Progenitor cell of endocrine pancreas (in vitro differentiated cells): ENCODE measurements at regions not wholly inside any gene's neighbourhood (a gene's known extent, or its start where the extent isn't known, plus 50 kb on each side); places are given as distances from the start of the nearest gene placed in this dataset.

Experiments
- DNase-seq: peaks from one replicate; pipeline ENCODE4 v3.0.0; 2021; ENCODE audit warnings: low spot score; ENCODE audit not compliant: unreplicated experiment
- H3K27ac Mint-ChIP-seq: 2 replicates; pipeline ENCODE4 v1.8.0; 2021; ENCODE audit warnings: mild to moderate bottlenecking, moderate library complexity, mixed read lengths
- H3K27me3 Mint-ChIP-seq: 2 replicates; pipeline ENCODE4 v1.8.0; 2021; ENCODE audit warnings: mixed read lengths
- H3K36me3 Mint-ChIP-seq: 2 replicates; pipeline ENCODE4 v1.8.0; 2022; ENCODE audit warnings: mixed read lengths; ENCODE audit not compliant: insufficient read depth
- H3K4me1 Mint-ChIP-seq: 2 replicates; pipeline ENCODE4 v1.8.0; 2021; ENCODE audit warnings: low read depth, mixed read lengths
- H3K4me3 Mint-ChIP-seq: 2 replicates; pipeline ENCODE4 v1.8.0; 2021; ENCODE audit warnings: low read depth, mild to moderate bottlenecking, moderate library complexity, mixed read lengths
- H3K9me3 Mint-ChIP-seq: 2 replicates; pipeline ENCODE4 v1.8.0; 2021; ENCODE audit warnings: low read depth, mixed read lengths
- CTCF ChIP-seq: fragments of 200-600 bp; sonication (generic); IDR thresholded peaks from one replicate; pipeline ENCODE4 v1.5.0; 2021; ENCODE audit warnings: antibody characterized with exemption, mild to moderate bottlenecking; ENCODE audit not compliant: unreplicated experiment

- no peak for TF ChIP-seq CTCF
- Mint-ChIP-seq H3K4me3 (no peak overlapping the region), H3K4me1 (no peaks in the 10 kb centered on the region), H3K27ac (no peak overlapping the region), H3K27me3 (peaks cover 76% of the 10 kb centered on the region), H3K9me3 (no peaks in the 10 kb centered on the region), H3K36me3 (no peaks in the 10 kb centered on the region)
- DNase-seq: no peak
Observed at GRCh38 chr22:46068593-46069491, 81.5 kb upstream of the PPARA start.

GRCh38 chr22:46069521-46070214 is 80.7 kb upstream of the PPARA start:
- H3K27me3 Mint-ChIP-seq: peaks cover 75% of the 10 kb centered on the region
- TF ChIP-seq CTCF: no peak
- no peaks in the 10 kb centered on the region for H3K4me1 Mint-ChIP-seq
- H3K36me3 Mint-ChIP-seq: no peaks in the 10 kb centered on the region
- DNase-seq: no peak
- H3K4me3 Mint-ChIP-seq: peak overlapping the region; percentile 50
- no peak overlapping the region for H3K27ac Mint-ChIP-seq
- H3K9me3 Mint-ChIP-seq: no peaks in the 10 kb centered on the region

GRCh38 chr22:46070215-46070802 is 80.0 kb upstream of the PPARA start:
- TF ChIP-seq CTCF: no peak
- DNase-seq: no peak
- Mint-ChIP-seq H3K4me3 (peak overlapping the region; percentile 64), H3K27ac (no peak overlapping the region), H3K4me1 (no peaks in the 10 kb centered on the region), H3K36me3 (no peaks in the 10 kb centered on the region), H3K9me3 (no peaks in the 10 kb centered on the region), H3K27me3 (peaks cover 75% of the 10 kb centered on the region)

GRCh38 chr22:46070803-46071450 is 79.4 kb upstream of the PPARA start:
- no peaks in the 10 kb centered on the region for H3K9me3 Mint-ChIP-seq
- no peak overlapping the region for H3K4me3 Mint-ChIP-seq
- H3K36me3 Mint-ChIP-seq: no peaks in the 10 kb centered on the region
- TF ChIP-seq CTCF: no peak
- H3K27ac Mint-ChIP-seq: no peak overlapping the region
- peaks cover 74% of the 10 kb centered on the region for H3K27me3 Mint-ChIP-seq
- DNase-seq: no peak
- H3K4me1 Mint-ChIP-seq: no peaks in the 10 kb centered on the region
